Fibroblast of the aortic adventitia (primary cell): ENCODE measurements at regions not wholly inside any gene's neighbourhood (a gene's known extent, or its start where the extent isn't known, plus 50 kb on each side); places are given as distances from the start of the nearest gene placed in this dataset.

Experiments used
- DNase-seq: peaks from one replicate; pipeline ENCODE4 v3.0.0-alpha.2; 2010; ENCODE audit warnings: low read depth
- H3K4me3 ChIP-seq: 2 replicates; pipeline ENCODE4 v1.5.1; 2011; ENCODE audit warnings: low read depth, mild to moderate bottlenecking, control low read depth, low read length, moderate library complexity
- CTCF ChIP-seq: IDR thresholded peaks from 2 replicates; pipeline ENCODE4 v1.5.1; 2011; ENCODE audit warnings: mild to moderate bottlenecking, low read length, control low read depth, inconsistent platforms; ENCODE audit not compliant: insufficient read depth

- TF ChIP-seq CTCF, result no peak
- H3K4me3 ChIP-seq, result no peak overlapping the region
- no peak for DNase-seq
Measured at GRCh38 chr14:22271838-22272799, 316.9 kb downstream of the DAD1 start.

- no peak overlapping the region for H3K4me3 ChIP-seq
- TF ChIP-seq CTCF, result no peak
- peak; percentile 5 for DNase-seq
Measured at GRCh38 chr14:22268875-22269274, 320.1 kb downstream of the DAD1 start.

- H3K4me3 ChIP-seq, result no peak overlapping the region
- DNase-seq, result no peak
- TF ChIP-seq CTCF, result no peak
Measured at GRCh38 chr14:22266683-22267082, 322.3 kb downstream of the DAD1 start.

- no peak for DNase-seq
- no peak overlapping the region for H3K4me3 ChIP-seq
- no peak for TF ChIP-seq CTCF
Measured at GRCh38 chr14:22266142-22266442, 322.9 kb downstream of the DAD1 start.

- no peak overlapping the region for H3K4me3 ChIP-seq
- no peak for DNase-seq
- no peak for TF ChIP-seq CTCF
Measured at GRCh38 chr14:22265319-22266141, 323.5 kb downstream of the DAD1 start.

GRCh38 chr14:22264759-22265158 lies 324.3 kb downstream of the DAD1 start:
- no peak for TF ChIP-seq CTCF
- no peak overlapping the region for H3K4me3 ChIP-seq
- no peak for DNase-seq
